ENCODE measurements at regions not wholly inside any gene's neighbourhood (a gene's known extent, or its start where the extent isn't known, plus 50 kb on each side); places are given as distances from the start of the nearest gene placed in this dataset.

- no peak for TF ChIP-seq CTCF (conservative IDR thresholded peaks at IDR 0.05; ENCODE audit: low read depth, low read length)
- no peak for TF ChIP-seq EZH2 (IDR thresholded peaks at IDR 0.05; ENCODE audit: low read length, unreplicated experiment)
- TF ChIP-seq EZH2phosphoT487 (IDR thresholded peaks at IDR 0.05; ENCODE audit: borderline replicate concordance, low read length): no peak
These were observed 222.5 kb upstream of the TOM1L1 start for GRCh38 chr17:54678158-54678557.
